SIG-M5 treated with dmso at 0.1 percent for 504 hours (cell line): ENCODE measurements at regions not wholly inside any gene's neighbourhood (a gene's known extent, or its start where the extent isn't known, plus 50 kb on each side); places are given as distances from the start of the nearest gene placed in this dataset.
"Not testable (repeated sequence)": the region's sequence is repeated elsewhere in the genome, so short reads cannot be mapped to it uniquely, and the experiment has no call there.

Source experiments
- DNase-seq: peaks from one replicate; lab custom pipeline; 2025; ENCODE audit not compliant: unreplicated experiment; lab: John Stamatoyannopoulos, UW

DNA sequence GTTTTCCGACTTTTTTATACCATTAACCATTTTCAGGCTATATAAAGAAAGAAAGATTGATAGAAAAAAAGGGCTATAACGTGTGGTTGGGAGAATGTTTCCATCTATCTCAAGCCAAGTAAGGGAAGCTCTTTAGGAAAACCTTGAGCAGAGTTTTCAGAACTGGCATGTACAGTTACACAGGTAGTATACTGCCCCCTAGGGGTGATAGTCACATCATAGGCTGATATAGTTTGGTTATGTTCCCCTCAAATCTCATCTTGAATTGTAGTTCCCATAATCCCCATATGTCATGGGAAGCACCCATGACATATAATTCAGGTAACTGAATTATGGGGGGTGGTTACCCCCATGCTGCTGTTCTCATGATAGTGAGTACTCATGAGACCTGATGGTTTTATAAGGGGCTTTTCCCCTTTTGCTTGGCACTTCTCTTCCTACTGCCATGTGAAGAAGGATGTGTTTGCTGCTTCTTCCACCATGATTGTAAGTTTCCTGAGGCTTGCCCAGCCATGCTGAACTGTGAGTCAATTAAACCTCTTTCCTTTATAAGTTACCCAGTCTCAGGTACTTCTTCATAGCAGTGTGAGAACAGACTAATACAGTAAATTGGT is 186.8 kb downstream of the TMA16 start:
- peak; percentile 59 for DNase-seq

DNA sequence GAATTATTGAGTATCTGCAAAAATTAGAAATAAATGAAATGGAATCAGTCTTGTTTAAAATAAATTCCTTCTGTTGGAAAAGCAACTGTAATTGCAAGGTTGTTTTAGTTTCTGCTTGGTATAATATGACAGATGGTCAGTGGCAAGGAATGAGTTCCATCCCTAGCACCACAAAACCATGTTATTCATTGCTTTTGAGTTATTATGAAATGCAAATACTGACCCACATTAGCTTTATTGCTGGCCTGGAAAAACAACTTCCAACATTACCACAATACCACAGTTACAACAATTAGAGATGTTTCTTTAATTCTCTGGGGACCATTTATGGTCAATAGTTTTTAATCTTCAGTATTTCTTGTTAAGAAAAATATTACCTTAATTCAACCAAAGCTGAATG is 194.4 kb downstream of the TMA16 start:
- no peak for DNase-seq

DNA sequence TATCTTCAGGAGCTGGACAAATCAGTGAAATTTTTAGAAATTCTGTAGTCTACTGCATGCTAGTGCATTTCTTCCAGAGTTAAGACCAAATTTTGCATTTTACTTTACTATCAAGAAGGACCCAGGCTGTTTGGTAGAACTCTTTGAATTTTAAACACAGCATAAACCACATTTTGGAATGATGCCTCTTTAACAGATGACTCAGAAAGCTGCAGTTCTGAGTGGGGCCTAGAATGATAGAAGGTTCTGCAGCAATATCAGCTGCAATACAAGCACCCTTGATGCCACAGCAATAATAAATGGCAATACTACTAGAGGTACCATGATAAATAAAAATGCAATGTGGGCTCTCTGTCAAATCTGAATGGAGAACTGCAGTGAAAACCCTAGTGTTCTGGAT is 198.7 kb downstream of the TMA16 start:
- no peak for DNase-seq

DNA sequence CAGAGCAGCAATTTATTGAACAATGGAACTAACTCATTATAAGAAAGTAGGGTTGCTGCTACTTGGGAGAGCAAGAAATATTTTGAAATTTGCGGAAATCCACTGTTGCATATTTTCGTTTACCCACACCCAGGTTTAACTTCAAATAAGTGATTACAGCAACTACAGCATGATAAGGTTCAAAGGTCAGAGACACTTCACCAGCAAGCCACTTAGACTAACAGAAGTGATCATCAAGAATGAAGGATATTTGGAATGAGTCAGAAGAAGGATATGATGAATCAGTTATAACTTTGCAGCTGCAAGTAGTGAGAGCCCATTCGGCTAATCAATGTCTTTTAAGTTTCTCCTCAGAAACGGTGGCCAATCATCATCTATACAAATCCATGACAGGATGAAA is 199.3 kb downstream of the TMA16 start:
- DNase-seq = no peak

DNA sequence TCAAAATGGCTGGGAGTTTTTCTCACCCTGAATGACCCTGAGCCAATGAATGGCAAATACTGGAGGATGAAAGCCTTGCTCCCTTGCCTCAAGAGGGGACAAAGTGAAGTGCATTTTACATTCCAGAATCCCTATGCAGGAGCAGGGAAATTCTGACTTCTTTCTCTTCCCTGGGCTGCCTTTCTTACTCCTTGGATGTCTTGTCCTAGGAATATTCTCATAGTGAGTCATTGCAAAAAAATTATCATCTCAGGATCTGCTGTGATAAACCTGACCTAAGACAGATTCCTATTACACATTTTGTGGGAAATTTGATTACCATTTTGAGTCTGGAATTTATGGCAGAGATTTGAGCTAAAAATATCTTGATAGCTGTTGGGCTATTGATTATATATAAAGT is 199.9 kb downstream of the TMA16 start:
- DNase-seq = no peak

DNA sequence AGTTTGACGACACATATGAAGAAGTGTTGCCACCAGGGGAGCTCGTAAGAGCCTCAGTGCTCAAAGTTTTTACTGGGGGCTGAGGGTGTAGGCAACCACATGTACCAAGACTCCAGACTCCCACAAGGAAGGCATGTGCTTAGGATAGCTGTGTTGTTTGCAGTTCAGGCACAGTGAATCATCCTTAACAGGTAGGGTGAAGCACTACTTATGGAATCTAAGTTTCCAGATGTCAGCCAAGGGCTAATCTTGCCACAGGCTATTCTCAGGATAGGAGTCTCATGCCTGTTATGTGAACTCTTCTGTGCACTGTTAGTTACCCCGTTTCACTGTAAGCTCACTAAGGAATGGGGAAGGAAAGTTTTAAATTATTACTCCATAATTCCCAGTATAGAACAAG is 202.6 kb downstream of the TMA16 start:
- no peak for DNase-seq

DNA sequence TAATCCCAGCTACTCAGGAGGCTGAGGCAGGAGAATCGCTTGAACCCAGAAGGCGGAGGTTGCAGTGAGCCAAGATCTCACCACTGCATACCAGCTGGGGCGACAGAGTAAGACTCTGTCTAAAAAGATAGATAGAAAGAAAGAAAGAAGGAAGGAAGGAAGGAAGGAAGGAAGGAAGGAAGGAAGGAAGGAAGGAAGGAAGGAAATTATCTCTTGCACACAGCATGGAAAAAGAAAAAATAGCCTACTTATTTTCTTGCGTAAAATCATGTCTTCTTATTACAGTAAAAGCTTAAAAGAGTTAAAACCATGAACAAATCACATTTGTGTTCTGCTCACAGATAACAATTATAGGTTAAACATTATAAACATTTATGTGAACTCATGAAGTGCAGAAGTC is 205.9 kb downstream of the TMA16 start:
- not testable (repeated sequence) for DNase-seq

DNA sequence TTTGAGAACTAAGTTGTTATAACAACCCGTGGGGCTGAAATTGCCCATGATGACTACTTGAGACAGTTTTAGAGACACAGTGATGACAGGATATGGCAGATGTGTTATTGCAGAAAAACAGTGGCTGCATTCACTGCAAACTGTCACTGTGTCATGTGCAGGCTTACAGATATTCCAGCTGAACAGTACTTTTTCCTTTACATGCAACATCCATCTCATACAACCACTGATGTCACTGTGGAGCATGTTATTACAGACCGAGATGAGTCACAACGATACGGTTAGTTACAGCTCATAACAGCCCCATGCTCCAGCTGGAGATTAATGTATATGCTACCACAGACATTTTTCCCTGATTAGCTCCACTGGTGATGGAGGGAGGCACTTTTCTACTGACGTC is 207.4 kb downstream of the TMA16 start:
- no peak for DNase-seq

DNA sequence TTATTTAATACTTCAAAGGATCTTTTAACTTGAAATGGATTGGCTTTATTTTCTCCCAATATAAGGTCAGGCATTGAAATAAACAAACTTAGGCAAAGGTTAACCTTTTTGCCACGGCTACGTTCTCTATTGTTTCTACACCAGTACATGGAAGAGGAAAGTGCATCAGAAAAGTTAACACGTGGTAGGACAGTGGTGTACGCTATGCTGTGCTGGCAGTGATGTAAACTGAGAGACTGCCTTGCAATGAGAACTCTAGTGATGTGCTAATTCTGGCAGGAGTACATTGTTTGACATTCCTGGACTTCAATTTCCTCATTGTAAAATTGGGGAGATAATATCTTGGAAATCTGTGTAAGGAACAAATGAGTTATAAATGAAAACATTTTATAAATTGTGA is 208.2 kb downstream of the TMA16 start:
- no peak for DNase-seq

DNA sequence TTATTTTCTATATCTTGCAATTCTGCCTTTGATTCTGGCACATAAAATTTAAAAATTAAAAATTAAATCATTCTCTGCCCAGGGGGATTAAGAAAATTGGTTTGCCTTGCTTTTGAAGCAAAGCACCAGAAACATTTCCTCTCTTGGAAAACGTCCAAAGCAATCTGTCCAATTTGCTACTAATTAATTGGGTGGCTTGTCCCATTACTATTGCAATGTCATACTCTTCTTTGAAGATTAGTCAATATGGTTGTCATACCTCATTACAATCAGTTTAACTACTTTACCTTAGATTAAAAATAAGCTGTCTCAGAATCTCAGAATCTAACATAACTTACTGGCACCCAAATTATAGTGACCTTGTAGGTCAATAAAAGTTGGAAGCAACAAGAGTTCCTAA is 208.8 kb downstream of the TMA16 start:
- no peak for DNase-seq

DNA sequence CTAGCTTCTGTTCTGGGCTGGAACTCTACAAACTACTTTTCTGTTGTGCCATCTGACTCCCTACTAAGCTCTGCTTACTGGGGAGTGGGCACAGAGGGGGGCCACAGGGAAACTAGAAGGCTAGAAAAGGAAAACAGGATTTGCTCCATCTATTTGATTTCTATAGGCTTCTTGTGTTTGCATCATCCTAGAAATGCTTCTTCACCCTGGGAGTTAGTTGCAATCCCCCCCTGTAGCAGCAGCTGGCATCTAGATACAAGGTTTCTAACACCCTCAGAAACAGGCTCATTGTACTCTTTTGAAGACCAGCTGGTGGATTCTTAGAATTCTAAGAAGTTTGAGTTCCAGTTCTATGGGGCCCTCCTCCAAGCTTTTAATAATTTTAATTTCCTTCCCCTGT is 213.4 kb downstream of the TMA16 start:
- no peak for DNase-seq

DNA sequence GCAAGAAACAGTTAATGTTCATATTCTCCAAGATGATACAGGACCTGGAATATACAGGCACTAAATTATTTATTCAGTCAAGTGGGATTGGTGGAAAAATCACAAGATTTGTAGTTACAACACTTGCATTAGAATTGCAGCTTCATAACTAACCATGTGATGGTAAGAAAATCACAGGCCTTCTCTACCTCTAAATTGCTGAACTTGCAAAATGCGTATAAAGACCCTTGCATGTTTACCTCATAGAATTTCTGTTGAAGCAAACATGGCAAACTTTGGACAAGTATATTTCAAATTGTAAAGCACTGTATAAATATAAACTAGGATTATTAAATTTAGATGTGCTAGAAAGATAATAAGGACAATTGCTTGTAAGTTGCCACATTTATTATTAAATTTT is 215.1 kb downstream of the TMA16 start:
- no peak for DNase-seq

DNA sequence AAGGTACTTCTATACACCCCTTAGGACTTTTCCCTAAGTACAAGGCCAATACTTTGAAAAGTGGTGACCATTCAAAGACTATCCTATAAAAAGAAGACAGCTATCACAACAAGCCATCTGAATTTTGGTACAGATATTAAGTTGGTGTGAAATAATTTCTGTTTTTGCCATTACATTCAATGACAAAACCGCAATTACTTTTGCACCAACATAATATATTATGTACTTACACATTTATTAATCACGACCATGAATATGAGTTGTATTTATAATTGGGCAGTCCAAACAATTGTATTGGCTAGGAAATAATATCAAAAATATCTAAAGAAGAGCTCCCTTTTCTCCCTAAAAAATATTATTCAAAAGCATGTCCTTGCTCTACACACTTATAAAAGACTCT is 215.7 kb downstream of the TMA16 start:
- no peak for DNase-seq

DNA sequence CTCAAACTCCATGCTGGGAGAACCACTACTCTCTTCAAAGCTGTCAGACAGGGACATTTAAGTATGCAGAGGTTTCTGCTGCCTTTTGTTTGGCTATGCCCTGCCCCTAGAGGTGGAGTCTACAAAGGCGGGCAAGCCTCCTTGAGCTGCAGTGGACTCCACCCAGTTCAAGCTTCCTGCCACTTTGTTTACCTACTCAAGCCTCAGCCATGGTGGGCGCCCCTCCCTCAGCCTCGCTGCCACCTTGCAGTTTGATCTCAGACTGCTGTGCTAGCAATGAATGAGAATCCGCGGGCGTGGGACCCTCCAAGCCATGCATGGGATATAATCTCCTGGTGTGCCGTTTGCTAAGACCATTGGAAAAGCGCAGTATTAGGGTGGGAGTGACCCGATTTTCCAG is 230.0 kb downstream of the TMA16 start:
- DNase-seq = not testable (repeated sequence)

DNA sequence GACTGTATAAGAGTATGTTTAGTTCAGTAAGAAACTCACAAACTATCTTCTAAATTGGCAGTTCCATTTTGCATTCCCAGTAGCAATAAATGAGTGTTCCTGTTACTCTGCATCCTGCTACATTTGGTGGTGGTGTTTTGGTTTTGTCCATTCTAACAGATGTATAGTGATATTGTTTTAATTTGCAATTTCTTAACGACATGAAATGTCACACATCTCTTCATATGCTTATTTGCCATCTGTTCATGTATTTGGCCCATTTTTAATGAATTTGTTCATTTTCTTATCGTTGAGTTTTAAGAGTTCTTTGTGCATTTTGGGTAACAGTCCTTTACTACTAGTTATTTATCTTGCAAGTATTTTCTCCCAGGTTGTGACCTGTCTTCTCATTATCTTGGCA is 232.2 kb downstream of the TMA16 start:
- no peak for DNase-seq

DNA sequence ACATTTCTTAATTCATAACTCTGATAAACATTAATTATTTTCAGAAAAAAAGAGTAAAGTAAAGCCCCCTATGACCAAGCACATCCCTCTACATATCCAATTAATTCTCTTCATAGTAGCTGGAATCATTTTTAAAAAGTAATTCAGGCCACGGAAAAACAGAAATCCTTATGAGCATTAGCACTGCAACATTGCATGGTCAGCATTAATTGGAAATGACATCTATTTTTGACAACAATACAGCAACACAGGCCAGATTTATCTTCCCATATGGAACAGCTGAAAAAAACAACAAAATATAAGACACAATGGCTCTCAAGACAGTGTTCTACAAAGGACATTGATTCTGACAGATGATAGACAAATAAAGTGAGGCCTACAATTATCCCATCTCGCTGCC is 236.6 kb downstream of the TMA16 start:
- no peak for DNase-seq

DNA sequence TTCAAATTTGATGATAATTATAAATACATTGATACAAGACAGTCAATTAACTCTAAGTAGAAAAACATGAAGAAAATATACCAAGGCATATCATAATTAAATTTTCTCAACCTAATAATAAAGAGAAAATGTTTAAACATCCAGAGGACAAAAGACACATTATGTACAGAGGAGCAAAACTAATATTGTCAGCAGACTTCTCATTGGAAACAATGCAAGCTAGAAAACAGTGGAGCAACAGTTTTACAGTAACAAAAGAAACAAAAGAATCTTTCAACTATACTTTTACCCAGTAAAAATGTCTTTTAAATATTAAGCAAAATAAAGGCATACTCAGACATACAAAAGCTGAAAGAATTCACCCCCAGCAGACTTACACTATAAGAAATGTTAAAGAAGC is 238.0 kb downstream of the TMA16 start:
- no peak for DNase-seq

DNA sequence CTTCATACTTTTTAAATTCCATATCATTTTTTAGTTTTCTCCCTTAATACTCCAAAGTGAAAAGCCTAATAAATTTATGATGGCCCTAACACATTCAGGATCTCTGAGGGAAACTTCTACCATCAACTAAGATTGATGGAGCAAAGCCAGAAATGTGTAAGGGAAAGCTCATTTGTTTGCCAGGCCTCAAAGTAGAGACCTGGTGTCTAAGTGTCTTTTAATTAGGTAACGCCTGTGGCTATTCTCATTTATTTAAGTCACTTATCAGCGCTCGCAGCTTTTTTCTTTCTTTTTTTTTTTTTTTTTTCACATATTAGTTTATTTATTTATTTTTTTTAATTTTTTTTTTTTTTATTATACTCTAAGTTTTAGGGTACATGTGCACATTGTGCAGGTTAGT is 242.4 kb downstream of the TMA16 start:
- DNase-seq = no peak

DNA sequence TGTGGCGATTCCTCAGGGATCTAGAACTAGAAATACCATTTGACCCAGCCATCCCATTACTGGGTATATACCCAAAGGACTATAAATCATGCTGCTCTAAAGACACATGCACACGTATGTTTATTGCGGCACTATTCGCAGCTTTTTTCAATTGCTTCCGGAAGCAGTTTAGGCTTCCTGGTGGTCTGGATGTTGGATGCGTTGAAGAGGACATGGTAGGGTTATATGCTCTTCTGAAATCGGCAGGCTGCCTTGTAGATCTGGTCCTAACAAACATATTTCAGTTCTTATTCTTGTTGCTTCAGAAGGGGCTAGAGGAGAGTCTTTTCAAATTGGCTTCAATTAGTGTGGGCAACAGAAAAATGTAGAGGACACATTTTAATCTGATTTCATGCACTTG is 243.4 kb downstream of the TMA16 start:
- not testable (repeated sequence) for DNase-seq

DNA sequence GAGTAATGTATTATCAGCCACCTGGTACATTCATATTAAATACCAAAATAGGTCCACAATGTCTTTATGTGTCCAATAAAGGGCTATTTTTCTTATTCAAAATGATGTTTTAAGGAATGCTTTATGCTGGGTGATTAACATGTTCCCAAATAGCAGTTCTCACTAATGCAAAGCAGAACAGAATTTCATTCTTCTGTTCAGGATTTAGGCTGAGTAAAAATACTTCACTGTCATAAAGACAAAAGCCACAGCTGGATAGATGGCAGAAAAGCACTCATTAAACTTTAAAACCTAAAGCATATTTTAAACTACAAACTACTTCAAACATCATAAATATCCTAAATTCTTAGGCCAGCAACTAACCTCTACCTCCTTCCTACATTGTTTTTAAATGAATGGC is 244.0 kb downstream of the TMA16 start:
- no peak for DNase-seq

DNA sequence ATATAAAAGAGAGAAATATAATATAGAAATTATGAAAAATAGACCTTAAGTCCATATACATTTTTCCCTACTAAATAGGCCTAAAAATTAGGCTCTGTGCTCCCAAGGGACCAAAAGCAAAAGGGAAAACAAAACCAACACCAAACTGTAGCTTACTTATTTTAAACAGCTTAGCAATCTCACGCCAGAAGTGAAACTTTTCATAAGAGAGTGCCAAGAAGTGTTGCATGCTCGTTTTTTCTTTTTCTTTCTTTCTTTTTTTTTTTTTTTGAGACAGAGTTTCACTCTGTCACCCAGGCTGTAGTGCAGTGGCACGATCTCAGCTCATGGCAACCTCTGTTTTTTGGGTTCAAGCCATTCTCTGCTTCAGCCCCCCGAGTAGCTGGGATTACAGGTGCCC is 250.4 kb downstream of the TMA16 start:
- DNase-seq = no peak

DNA sequence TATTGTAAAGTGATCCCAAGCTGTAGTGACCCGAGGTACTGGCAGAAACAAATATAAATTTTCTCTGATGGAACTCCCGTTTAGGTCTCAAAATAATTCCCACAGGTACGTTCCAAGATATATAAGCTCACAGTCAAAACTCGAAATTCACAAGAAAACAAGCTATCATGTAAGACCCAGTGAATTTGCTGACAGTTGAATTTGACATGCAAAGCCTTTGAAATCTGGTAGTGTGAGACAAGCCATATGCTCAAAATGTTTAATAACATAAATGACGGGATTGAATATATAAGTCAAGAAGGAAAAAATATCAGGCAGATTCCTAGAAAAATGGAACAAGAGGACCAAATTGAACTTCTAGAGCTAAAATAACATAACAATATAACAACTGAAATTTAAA is 252.8 kb downstream of the TMA16 start:
- no peak for DNase-seq

DNA sequence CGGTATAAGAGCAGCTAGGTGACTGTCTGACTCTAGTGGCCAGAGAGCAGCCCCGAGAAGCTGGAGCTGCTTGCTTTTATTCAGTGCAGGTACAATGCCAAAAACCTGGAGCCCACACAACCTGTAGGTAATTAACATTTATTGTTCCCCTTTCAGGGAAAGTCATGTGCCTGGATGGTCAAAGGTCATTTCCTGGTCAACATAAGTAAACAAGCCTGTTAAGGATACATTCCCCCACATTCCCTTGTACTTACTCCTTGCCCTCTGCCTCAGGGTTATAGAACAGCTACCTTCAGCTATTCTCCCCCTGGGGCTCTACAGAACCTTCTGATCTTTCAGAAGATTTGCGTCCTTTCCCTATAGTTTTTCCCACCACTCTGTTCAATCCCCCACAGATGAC is 253.4 kb downstream of the TMA16 start:
- DNase-seq = no peak

DNA sequence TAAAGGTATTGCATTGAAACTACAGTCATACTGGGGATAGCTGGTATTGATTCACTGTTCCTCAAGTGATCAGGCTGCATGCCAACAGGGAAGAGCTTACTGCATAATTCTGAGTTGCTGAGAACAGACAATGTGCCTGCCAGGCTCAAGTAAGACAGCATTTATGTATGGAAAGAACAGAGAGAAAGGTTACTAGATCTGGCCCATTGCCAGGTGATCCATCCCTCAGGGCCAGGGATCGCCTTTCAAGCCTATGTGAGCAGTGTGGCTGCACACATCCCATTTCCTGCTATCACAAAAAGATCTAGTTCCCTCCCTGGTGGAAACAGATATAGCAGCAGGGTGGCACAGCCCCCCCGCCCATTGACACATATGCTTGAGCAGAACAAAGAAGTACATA is 254.0 kb downstream of the TMA16 start:
- DNase-seq = no peak
